GM18873 (cell line): ENCODE measurements at regions not wholly inside any gene's neighbourhood (a gene's known extent, or its start where the extent isn't known, plus 50 kb on each side); places are given as distances from the start of the nearest gene placed in this dataset.

Experiments used
- ATAC-seq: cut with Tn5 transposase; IDR thresholded peaks from one replicate; pipeline ENCODE4 v1.9.1; 2021; ENCODE audit warnings: mild to moderate bottlenecking, moderate library complexity, moderate number of reproducible peaks; ENCODE audit not compliant: unreplicated experiment, low FRiP score

- ATAC-seq: no peak
Observed at GRCh38 chr4:124589786-124590185, 122.7 kb downstream of the ANKRD50 start.

GRCh38 chr4:124590480-124590879, 122.1 kb downstream of the ANKRD50 start:
- no peak for ATAC-seq

- ATAC-seq: no peak
Observed at GRCh38 chr4:124591637-124592036, 120.9 kb downstream of the ANKRD50 start.

GRCh38 chr4:124593494-124593893, 119.0 kb downstream of the ANKRD50 start:
- ATAC-seq: no peak

GRCh38 chr4:124594945-124595344, 117.6 kb downstream of the ANKRD50 start:
- ATAC-seq: no peak

GRCh38 chr4:124596816-124597215, 115.7 kb downstream of the ANKRD50 start:
- no peak for ATAC-seq

GRCh38 chr4:124610211-124610610, 102.3 kb downstream of the ANKRD50 start:
- ATAC-seq: no peak
